Fibroblast of peridontal ligament (primary cell): ENCODE measurements at regions not wholly inside any gene's neighbourhood (a gene's known extent, or its start where the extent isn't known, plus 50 kb on each side); places are given as distances from the start of the nearest gene placed in this dataset.

ENCODE experiments used
- DNase-seq: peaks from one replicate; pipeline ENCODE4 v3.0.0-alpha.2; 2010; ENCODE audit errors: extremely low read depth

GRCh38 chr2:39513641-39514094 lies 76.6 kb upstream of the MAP4K3 start:
- DNase-seq: peak; percentile 96

GRCh38 chr2:39514825-39515224 lies 77.7 kb upstream of the MAP4K3 start:
- no peak for DNase-seq

GRCh38 chr2:39515273-39515896 lies 78.3 kb upstream of the MAP4K3 start:
- no peak for DNase-seq

- DNase-seq: no peak
Observed at GRCh38 chr2:39515897-39516346, 78.8 kb upstream of the MAP4K3 start.

- peak; percentile 60 for DNase-seq
Observed at GRCh38 chr2:39516347-39517101, 79.4 kb upstream of the MAP4K3 start.

- DNase-seq: no peak
Observed at GRCh38 chr2:39517102-39517436, 80.0 kb upstream of the MAP4K3 start.

- DNase-seq: no peak
Observed at GRCh38 chr2:39517622-39518021, 80.5 kb upstream of the MAP4K3 start.

GRCh38 chr2:39519886-39520285 lies 82.8 kb upstream of the MAP4K3 start:
- DNase-seq: no peak

- peak; percentile 53 for DNase-seq
Observed at GRCh38 chr2:39521876-39522517, 84.9 kb upstream of the MAP4K3 start.

GRCh38 chr2:39522518-39522877 lies 85.4 kb upstream of the MAP4K3 start:
- no peak for DNase-seq

GRCh38 chr2:39523308-39524044 lies 86.4 kb upstream of the MAP4K3 start:
- DNase-seq: peak; percentile 90

- peak; percentile 43 for DNase-seq
Observed at GRCh38 chr2:39524061-39524460, 87.0 kb upstream of the MAP4K3 start.

GRCh38 chr2:39524756-39525635 lies 87.9 kb upstream of the MAP4K3 start:
- DNase-seq: no peak

GRCh38 chr2:39525636-39526412 lies 88.7 kb upstream of the MAP4K3 start:
- DNase-seq: no peak

- no peak for DNase-seq
Observed at GRCh38 chr2:39528701-39529100, 91.6 kb upstream of the MAP4K3 start.

- no peak for DNase-seq
Observed at GRCh38 chr2:39529836-39530235, 92.8 kb upstream of the MAP4K3 start.

- peak; percentile 80 for DNase-seq
Observed at GRCh38 chr2:39530411-39530866, 93.4 kb upstream of the MAP4K3 start.

GRCh38 chr2:39531220-39531777 lies 94.2 kb upstream of the MAP4K3 start:
- DNase-seq: no peak

GRCh38 chr2:39532933-39533332 lies 95.8 kb upstream of the MAP4K3 start:
- DNase-seq: no peak

- no peak for DNase-seq
Observed at GRCh38 chr2:39534095-39534711, 97.1 kb upstream of the MAP4K3 start.
